Common myeloid progenitor, CD34-positive (primary cell): ENCODE measurements at regions not wholly inside any gene's neighbourhood (a gene's known extent, or its start where the extent isn't known, plus 50 kb on each side); places are given as distances from the start of the nearest gene placed in this dataset.

ENCODE experiments used
- CTCF ChIA-PET: fragments of 350-600 bp; sonication (Branson Sonifier 250); formaldehyde crosslinking; loops from one replicate; lab custom pipeline; 2021; ENCODE audit warnings: antibody characterized with exemption; lab: Charles Lee
- POLR2A ChIA-PET: fragments of 350-600 bp; sonication (Branson Sonifier 250); formaldehyde crosslinking; loops from one replicate; lab custom pipeline; 2021; ENCODE audit warnings: antibody characterized with exemption; lab: Charles Lee
- DNase-seq, 3 donors: peaks; one replicate each; pipeline versions ENCODE4 v3.0.0 to v3.0.0-alpha.2; 2013
- H3K27ac ChIP-seq, 2 experiments: 1 replicate in 1 of 2; 2 replicates in 1 of 2; pipeline ENCODE4 v1.7.0; 2013; ENCODE audit warnings: inconsistent platforms in 2 of 2, low read length in 2 of 2, mild to moderate bottlenecking in 2 of 2, low read depth in 1 of 2, moderate library complexity in 1 of 2; ENCODE audit not compliant: severe bottlenecking in 2 of 2, insufficient read depth in 1 of 2, poor library complexity in 1 of 2
- H3K27me3 ChIP-seq, 5 experiments: replicated peaks in 2 of 5; 1 replicate in 3 of 5; 2 replicates in 2 of 5; pipeline versions ENCODE4 v1.6.1 to v1.7.0; 2013; ENCODE audit warnings: low read length in 4 of 5, mild to moderate bottlenecking in 2 of 5, moderate library complexity in 2 of 5, inconsistent platforms in 1 of 5; ENCODE audit not compliant: insufficient read depth in 5 of 5, control insufficient read depth in 4 of 5
- H3K36me3 ChIP-seq, 4 experiments: 1 replicate in 2 of 4; 2 replicates in 2 of 4; pipeline versions ENCODE4 v1.6.1 to v1.7.0; 2013; ENCODE audit warnings: low read length in 3 of 4, control low read depth in 1 of 4, mild to moderate bottlenecking in 1 of 4; ENCODE audit not compliant: control insufficient read depth in 4 of 4, insufficient read depth in 4 of 4
- H3K4me1 ChIP-seq, 4 experiments: 1 replicate in 3 of 4; 2 replicates in 1 of 4; pipeline versions ENCODE4 v1.6.1 to v1.7.1; 2013; ENCODE audit warnings: low read length in 3 of 4, mild to moderate bottlenecking in 3 of 4, control low read depth in 1 of 4, inconsistent platforms in 1 of 4, moderate library complexity in 1 of 4; ENCODE audit not compliant: control insufficient read depth in 4 of 4, insufficient read depth in 4 of 4; ENCODE audit errors: control extremely low read depth in 1 of 4
- H3K4me3 ChIP-seq, 7 experiments: 1 replicate in 4 of 7; 2 replicates in 3 of 7; pipeline versions ENCODE4 v1.5.1 to v1.7.0; 2013; ENCODE audit warnings: mild to moderate bottlenecking in 7 of 7, low read length in 6 of 7, moderate library complexity in 6 of 7, inconsistent platforms in 2 of 7, low read depth in 2 of 7, control low read depth in 1 of 7; ENCODE audit not compliant: insufficient read depth in 4 of 7, control insufficient read depth in 1 of 7; ENCODE audit errors: extremely low read depth in 1 of 7
- H3K9me3 ChIP-seq, 5 experiments: 1 replicate in 4 of 5; 2 replicates in 1 of 5; pipeline versions ENCODE4 v1.6.1 to v1.7.1; 2013; ENCODE audit warnings: low read length in 4 of 5, mild to moderate bottlenecking in 2 of 5, inconsistent platforms in 1 of 5, low read depth in 1 of 5, moderate library complexity in 1 of 5; ENCODE audit not compliant: control insufficient read depth in 4 of 5, insufficient read depth in 2 of 5; ENCODE audit errors: control extremely low read depth in 1 of 5
- WGBS: methylation state at CpG from one replicate; pipeline ENCODE4 v1.1.5; 2013; ENCODE audit not compliant: insufficient coverage; 5-methylcytosine and 5-hydroxymethylcytosine counted together

GRCh38 chr5:3801967-3802366 is 206.3 kb downstream of the IRX1 start:
- Histone ChIP-seq H3K36me3 (no peaks in the 10 kb centered on the region), H3K27me3 (no peaks in the 10 kb centered on the region), H3K4me1 (no peaks in the 10 kb centered on the region), H3K4me3 (no peak overlapping the region), H3K9me3 (peaks cover 0 to 3% (median 0%) of the 10 kb centered on the region in 5 experiments), H3K27ac (no peak overlapping the region)
- DNase-seq: no peak
- ChIA-PET POLR2A (no interaction called here), CTCF (no interaction called here)
- WGBS: 100% methylated on average over 2 of the region's 2 CpGs

GRCh38 chr5:3809455-3809854 is 213.8 kb downstream of the IRX1 start:
- peaks cover 0 to 3% (median 0%) of the 10 kb centered on the region in 5 experiments for H3K27me3 ChIP-seq
- H3K36me3 ChIP-seq: no peaks in the 10 kb centered on the region
- ChIA-PET CTCF (no interaction called here), POLR2A (no interaction called here)
- peaks cover 0 to 2% (median 0%) of the 10 kb centered on the region in 5 experiments for H3K9me3 ChIP-seq
- H3K4me3 ChIP-seq: no peak overlapping the region
- no peak overlapping the region for H3K27ac ChIP-seq
- WGBS: 100% methylated on average over 2 of the region's 4 CpGs
- H3K4me1 ChIP-seq: no peaks in the 10 kb centered on the region
- DNase-seq: no peak

GRCh38 chr5:3811116-3811515 is 215.5 kb downstream of the IRX1 start:
- CTCF ChIA-PET: no interaction called here

GRCh38 chr5:3818624-3819023 is 223.0 kb downstream of the IRX1 start:
- ChIA-PET CTCF (no interaction called here), POLR2A (no interaction called here)
- Histone ChIP-seq H3K9me3 (no peaks in the 10 kb centered on the region), H3K36me3 (no peaks in the 10 kb centered on the region), H3K27me3 (no peaks in the 10 kb centered on the region), H3K4me1 (peaks cover 0 to 3% (median 2%) of the 10 kb centered on the region in 4 experiments), H3K4me3 (no peak overlapping the region), H3K27ac (no peak overlapping the region)
- 25% methylated on average over 4 of the region's 6 CpGs for WGBS
- DNase-seq: peak; percentile 6 to 69 (median 59)

More at GRCh38 chr5:3811116-3811515, 215.5 kb downstream of the IRX1 start:
- Histone ChIP-seq H3K27ac (no peak overlapping the region), H3K36me3 (no peaks in the 10 kb centered on the region), H3K4me1 (no peaks in the 10 kb centered on the region), H3K4me3 (no peak overlapping the region), H3K9me3 (peaks cover 0 to 2% (median 0%) of the 10 kb centered on the region in 5 experiments), H3K27me3 (peaks cover 0 to 3% (median 0%) of the 10 kb centered on the region in 5 experiments)
- no peak for DNase-seq
- no CpG with 5 or more reads among the region's 1 CpG for WGBS
- POLR2A ChIA-PET: no interaction called here

DNA sequence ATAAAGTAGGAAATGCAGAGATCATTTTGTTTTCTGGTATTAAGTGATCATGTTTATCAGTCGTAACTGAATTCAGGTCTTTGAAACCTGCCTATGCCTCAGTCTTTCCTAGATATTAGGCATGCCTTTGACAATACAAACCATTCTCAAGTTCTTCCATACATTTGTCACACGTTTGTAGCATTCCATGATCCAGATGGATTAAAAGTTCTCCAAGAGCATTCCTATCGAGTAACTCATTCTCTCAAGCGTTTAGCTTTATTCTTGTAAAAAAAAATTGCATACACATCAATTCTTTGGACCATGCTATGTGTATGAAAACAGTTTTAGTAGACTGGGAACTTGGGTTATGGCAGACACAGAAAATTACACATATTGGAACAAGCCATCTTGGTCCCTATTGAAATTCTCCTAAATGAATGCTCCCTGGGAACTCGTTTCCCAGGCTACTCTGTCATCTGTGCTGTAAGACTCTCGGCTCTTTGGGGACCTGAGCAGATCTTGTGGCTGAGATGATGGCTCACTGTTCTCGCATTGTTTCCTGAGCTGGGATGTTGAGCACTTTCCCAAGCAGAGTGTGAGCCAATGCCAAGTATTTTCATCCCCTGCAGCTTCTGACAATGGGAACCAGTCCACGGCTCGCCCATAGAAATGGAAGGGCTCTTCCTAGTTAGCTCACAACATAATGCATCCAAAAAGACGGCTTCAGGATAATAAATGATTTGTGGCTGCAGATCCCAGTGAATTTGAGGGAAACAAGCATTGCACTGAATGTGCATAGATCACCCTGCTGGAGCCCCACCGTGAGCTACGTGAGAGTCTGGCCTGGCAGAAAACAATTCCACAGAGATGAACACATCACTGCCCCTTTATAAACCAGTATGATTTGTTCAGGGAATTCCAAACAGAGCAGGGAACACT is 230.2 kb downstream of the IRX1 start:
- H3K36me3 ChIP-seq: no peaks in the 10 kb centered on the region
- no peak overlapping the region for H3K27ac ChIP-seq
- H3K9me3 ChIP-seq: no peaks in the 10 kb centered on the region
- H3K4me3 ChIP-seq: no peak overlapping the region
- WGBS: 100% methylated on average over 7 of the region's 12 CpGs
- H3K4me1 ChIP-seq: peaks cover 0 to 10% (median 5%) of the 10 kb centered on the region in 4 experiments
- POLR2A ChIA-PET: no interaction called here
- H3K27me3 ChIP-seq: no peaks in the 10 kb centered on the region
- CTCF ChIA-PET: interaction anchor here (0.7 to 1.3 kb wide), 2 partner anchors 9 to 61 kb away, joined by 3 read pairs; no protein-coding TSS in a partner anchor
- no peak for DNase-seq

DNA sequence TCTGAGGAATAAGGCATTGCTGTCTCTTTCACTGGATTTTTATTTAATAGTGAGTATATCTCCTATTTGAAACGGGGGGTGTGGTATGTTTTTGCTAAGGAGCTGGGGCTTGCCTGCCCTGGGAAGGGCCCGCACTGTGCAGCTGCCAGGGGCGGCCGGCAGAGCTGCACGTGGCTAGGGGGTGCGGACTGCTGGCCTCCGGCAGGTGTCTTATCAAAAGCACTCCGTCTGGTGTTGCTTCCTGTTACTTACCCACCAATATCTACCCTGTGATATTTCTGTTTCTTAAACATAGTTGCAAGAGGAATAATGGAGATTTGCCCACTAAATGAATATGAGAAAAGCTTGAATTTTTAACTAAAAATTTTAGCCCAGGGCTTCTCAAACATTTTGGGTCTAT is 232.0 kb downstream of the IRX1 start:
- ChIA-PET CTCF (interaction anchor here (0.5 to 1.1 kb wide), 2 partner anchors 32 to 468 kb away, joined by 3 to 4 read pairs; no protein-coding TSS in a partner anchor), POLR2A (interaction anchor here (0.9 kb wide), 1 partner anchor 62 kb away, joined by 4 read pairs; no protein-coding TSS in a partner anchor)
- no peaks in the 10 kb centered on the region for H3K27me3 ChIP-seq
- H3K36me3 ChIP-seq: no peaks in the 10 kb centered on the region
- peaks cover 0 to 10% (median 5%) of the 10 kb centered on the region in 4 experiments for H3K4me1 ChIP-seq
- no peaks in the 10 kb centered on the region for H3K9me3 ChIP-seq
- no peak overlapping the region for H3K4me3 ChIP-seq
- peak; percentile 69 to 94 (median 87) for DNase-seq
- H3K27ac ChIP-seq: no peak overlapping the region
- no CpG with 5 or more reads among the region's 8 CpGs for WGBS

DNA sequence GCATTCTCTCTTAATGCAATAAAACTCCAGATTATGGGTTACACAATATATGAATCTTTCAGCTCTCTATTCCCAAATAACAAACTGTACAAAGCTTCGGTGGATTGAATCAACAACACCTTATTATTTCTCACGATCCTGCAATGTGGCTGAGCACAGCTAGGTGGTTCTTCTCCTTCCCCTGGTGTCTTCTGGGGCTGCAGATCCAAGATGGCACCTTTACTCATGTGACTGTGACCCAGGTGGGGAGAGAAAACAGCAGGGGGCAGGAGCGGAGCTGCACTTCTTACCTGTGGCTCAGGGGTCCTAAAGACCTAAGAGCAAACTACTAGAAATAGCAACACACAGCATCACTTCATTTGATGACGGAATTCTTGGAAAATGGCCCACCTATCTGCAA is 233.1 kb downstream of the IRX1 start:
- Histone ChIP-seq H3K27me3 (no peaks in the 10 kb centered on the region), H3K4me1 (peaks cover 0 to 10% (median 5%) of the 10 kb centered on the region in 4 experiments), H3K36me3 (no peaks in the 10 kb centered on the region), H3K9me3 (no peaks in the 10 kb centered on the region), H3K4me3 (no peak overlapping the region), H3K27ac (no peak overlapping the region)
- no peak for DNase-seq
- WGBS: 100% methylated on average over 2 of the region's 4 CpGs
- ChIA-PET CTCF (no interaction called here), POLR2A (no interaction called here)
